Ishikawa (cell line): ENCODE measurements at regions not wholly inside any gene's neighbourhood (a gene's known extent, or its start where the extent isn't known, plus 50 kb on each side); places are given as distances from the start of the nearest gene placed in this dataset.

ENCODE experiments used
- CREB1 ChIP-seq: IDR thresholded peaks from 2 replicates; pipeline ENCODE4 v1.6.1; 2012; ENCODE audit warnings: low read depth
- EP300 ChIP-seq: IDR thresholded peaks from 2 replicates; pipeline ENCODE4 v1.6.1; 2012; ENCODE audit warnings: borderline replicate concordance
- NFIC ChIP-seq: IDR thresholded peaks from 2 replicates; pipeline ENCODE4 v1.6.1; 2012
- TAF1 ChIP-seq: IDR thresholded peaks from 2 replicates; pipeline ENCODE4 v1.6.1; 2012; ENCODE audit warnings: low read depth, mild to moderate bottlenecking
- YY1 ChIP-seq: IDR thresholded peaks from 2 replicates; pipeline ENCODE4 v1.6.1; 2012; ENCODE audit warnings: low read depth
- TF ChIP-seq, protein P1 (sequence below): IDR thresholded peaks from 2 replicates; pipeline ENCODE4 v1.6.1; 2012; ENCODE audit warnings: low read depth, mild to moderate bottlenecking
- TF ChIP-seq, protein P2 (sequence below): IDR thresholded peaks from 2 replicates; pipeline ENCODE4 v1.6.1; 2012

DNA sequence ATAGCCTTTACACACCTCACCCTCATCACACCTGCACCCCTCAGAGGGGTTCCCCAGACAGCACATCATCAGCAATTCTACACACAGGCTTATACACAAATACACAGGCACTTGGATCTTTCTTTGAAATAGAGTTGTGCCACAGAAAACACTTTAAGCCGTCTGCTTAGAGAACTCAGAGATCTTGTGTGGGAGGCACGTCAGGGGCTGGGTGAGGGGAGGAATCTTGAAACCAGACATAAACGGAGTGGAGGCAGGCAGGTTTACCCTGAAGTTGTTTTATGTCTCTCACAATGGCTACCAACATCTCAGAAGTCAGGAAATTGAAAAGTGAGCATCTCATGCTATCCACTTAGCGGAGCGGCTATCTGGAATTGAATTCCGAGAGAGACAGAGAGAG lies 151.9 kb upstream of the GJB5 start:
- TF ChIP-seq, protein P1, sequence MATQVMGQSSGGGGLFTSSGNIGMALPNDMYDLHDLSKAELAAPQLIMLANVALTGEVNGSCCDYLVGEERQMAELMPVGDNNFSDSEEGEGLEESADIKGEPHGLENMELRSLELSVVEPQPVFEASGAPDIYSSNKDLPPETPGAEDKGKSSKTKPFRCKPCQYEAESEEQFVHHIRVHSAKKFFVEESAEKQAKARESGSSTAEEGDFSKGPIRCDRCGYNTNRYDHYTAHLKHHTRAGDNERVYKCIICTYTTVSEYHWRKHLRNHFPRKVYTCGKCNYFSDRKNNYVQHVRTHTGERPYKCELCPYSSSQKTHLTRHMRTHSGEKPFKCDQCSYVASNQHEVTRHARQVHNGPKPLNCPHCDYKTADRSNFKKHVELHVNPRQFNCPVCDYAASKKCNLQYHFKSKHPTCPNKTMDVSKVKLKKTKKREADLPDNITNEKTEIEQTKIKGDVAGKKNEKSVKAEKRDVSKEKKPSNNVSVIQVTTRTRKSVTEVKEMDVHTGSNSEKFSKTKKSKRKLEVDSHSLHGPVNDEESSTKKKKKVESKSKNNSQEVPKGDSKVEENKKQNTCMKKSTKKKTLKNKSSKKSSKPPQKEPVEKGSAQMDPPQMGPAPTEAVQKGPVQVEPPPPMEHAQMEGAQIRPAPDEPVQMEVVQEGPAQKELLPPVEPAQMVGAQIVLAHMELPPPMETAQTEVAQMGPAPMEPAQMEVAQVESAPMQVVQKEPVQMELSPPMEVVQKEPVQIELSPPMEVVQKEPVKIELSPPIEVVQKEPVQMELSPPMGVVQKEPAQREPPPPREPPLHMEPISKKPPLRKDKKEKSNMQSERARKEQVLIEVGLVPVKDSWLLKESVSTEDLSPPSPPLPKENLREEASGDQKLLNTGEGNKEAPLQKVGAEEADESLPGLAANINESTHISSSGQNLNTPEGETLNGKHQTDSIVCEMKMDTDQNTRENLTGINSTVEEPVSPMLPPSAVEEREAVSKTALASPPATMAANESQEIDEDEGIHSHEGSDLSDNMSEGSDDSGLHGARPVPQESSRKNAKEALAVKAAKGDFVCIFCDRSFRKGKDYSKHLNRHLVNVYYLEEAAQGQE, result no peak
- TF ChIP-seq CREB1 (no peak), NFIC (no peak), EP300 (no peak), YY1 (no peak), TAF1 (no peak)
- TF ChIP-seq, protein P2, sequence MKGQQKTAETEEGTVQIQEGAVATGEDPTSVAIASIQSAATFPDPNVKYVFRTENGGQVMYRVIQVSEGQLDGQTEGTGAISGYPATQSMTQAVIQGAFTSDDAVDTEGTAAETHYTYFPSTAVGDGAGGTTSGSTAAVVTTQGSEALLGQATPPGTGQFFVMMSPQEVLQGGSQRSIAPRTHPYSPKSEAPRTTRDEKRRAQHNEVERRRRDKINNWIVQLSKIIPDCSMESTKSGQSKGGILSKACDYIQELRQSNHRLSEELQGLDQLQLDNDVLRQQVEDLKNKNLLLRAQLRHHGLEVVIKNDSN, result no peak
